Right lobe of liver (tissue), 4 donors: ENCODE measurements at regions not wholly inside any gene's neighbourhood (a gene's known extent, or its start where the extent isn't known, plus 50 kb on each side); places are given as distances from the start of the nearest gene placed in this dataset.

Source experiments
- CTCF ChIP-seq, 4 donors: fragments of 200-600 bp in 3 of 4; fragments of 450-650 bp in 1 of 4; IDR thresholded peaks; one replicate each; pipeline versions ENCODE4 v1.5.1 to v1.8.0; 2016 to 2022; ENCODE audit warnings: antibody characterized with exemption in 4 of 4, mild to moderate bottlenecking in 2 of 4
- POLR2A ChIP-seq: fragments of 450-650 bp; IDR thresholded peaks from one replicate; pipeline ENCODE4 v1.6.1; 2017; ENCODE audit warnings: antibody characterized with exemption, mild to moderate bottlenecking
- donor health status: DM: no; HTN: no; CAD: no.
- donor health status: DM: no; HTN: no; CAD: no.
- donor health status: DM: no; HTN: yes; CAD: no.

- TF ChIP-seq CTCF (IDR thresholded peaks at IDR 0.05) = no peak
- no peak for TF ChIP-seq POLR2A
Measured at GRCh38 chr14:26056036-26056616, 541.7 kb downstream of the NOVA1 start.
